ENCODE measurements at regions not wholly inside any gene's neighbourhood (a gene's known extent, or its start where the extent isn't known, plus 50 kb on each side); places are given as distances from the start of the nearest gene placed in this dataset.

- no peak overlapping the region for H3K4me3 ChIP-seq (ENCODE audit: low read depth, low read length)
- peaks cover 7% of the 10 kb centered on the region; the same call in 1 of the 2 replicates for H3K4me1 ChIP-seq (ENCODE audit: control insufficient read depth, insufficient read depth, low read length)
- no peaks in the 10 kb centered on the region for H3K27me3 ChIP-seq (ENCODE audit: control insufficient read depth, insufficient read depth, low read length)
- no peak overlapping the region for H3K27ac ChIP-seq (ENCODE audit: low read depth, low read length)
- no peak overlapping the region for H3K9ac ChIP-seq (ENCODE audit: low read length)
- no peaks in the 10 kb centered on the region for H3K36me3 ChIP-seq (ENCODE audit: control insufficient read depth, insufficient read depth, low read length)
- H3K9me3 ChIP-seq (ENCODE audit: control insufficient read depth, insufficient read depth, low read depth, low read length), result no peaks in the 10 kb centered on the region
These were observed 386.6 kb downstream of the CENPC start for GRCh38 chr4:67158666-67159065.

- no peak overlapping the region for H3K9ac ChIP-seq (ENCODE audit: low read length)
- no peak overlapping the region for H3K27ac ChIP-seq (ENCODE audit: low read depth, low read length)
- H3K36me3 ChIP-seq (ENCODE audit: control insufficient read depth, insufficient read depth, low read length), result no peaks in the 10 kb centered on the region
- H3K27me3 ChIP-seq (ENCODE audit: control insufficient read depth, insufficient read depth, low read length), result no peaks in the 10 kb centered on the region
- no peak overlapping the region for H3K4me3 ChIP-seq (ENCODE audit: low read depth, low read length)
- no peaks in the 10 kb centered on the region for H3K9me3 ChIP-seq (ENCODE audit: control insufficient read depth, insufficient read depth, low read depth, low read length)
- H3K4me1 ChIP-seq (ENCODE audit: control insufficient read depth, insufficient read depth, low read length), result no peaks in the 10 kb centered on the region
These were observed 392.3 kb downstream of the CENPC start for GRCh38 chr4:67152976-67153375.

- Histone ChIP-seq H3K4me1 (ENCODE audit: control insufficient read depth, insufficient read depth, low read length) (no peaks in the 10 kb centered on the region), H3K4me3 (ENCODE audit: low read depth, low read length) (peak overlapping the region; percentile 36), H3K9ac (ENCODE audit: low read length) (no peak overlapping the region), H3K9me3 (ENCODE audit: control insufficient read depth, insufficient read depth, low read depth, low read length) (no peaks in the 10 kb centered on the region), H3K27me3 (ENCODE audit: control insufficient read depth, insufficient read depth, low read length) (no peaks in the 10 kb centered on the region), H3K27ac (ENCODE audit: low read depth, low read length) (no peak overlapping the region), H3K36me3 (ENCODE audit: control insufficient read depth, insufficient read depth, low read length) (no peaks in the 10 kb centered on the region)
These were observed 393.6 kb downstream of the CENPC start for GRCh38 chr4:67151376-67152343.

GRCh38 chr4:67141586-67141985 lies 403.7 kb downstream of the CENPC start:
- H3K9ac ChIP-seq (ENCODE audit: low read length), result no peak overlapping the region
- H3K27ac ChIP-seq (ENCODE audit: low read depth, low read length), result no peak overlapping the region
- no peaks in the 10 kb centered on the region for H3K27me3 ChIP-seq (ENCODE audit: control insufficient read depth, insufficient read depth, low read length)
- no peaks in the 10 kb centered on the region for H3K4me1 ChIP-seq (ENCODE audit: control insufficient read depth, insufficient read depth, low read length)
- H3K36me3 ChIP-seq (ENCODE audit: control insufficient read depth, insufficient read depth, low read length), result no peaks in the 10 kb centered on the region
- H3K4me3 ChIP-seq (ENCODE audit: low read depth, low read length), result no peak overlapping the region
- H3K9me3 ChIP-seq (ENCODE audit: control insufficient read depth, insufficient read depth, low read depth, low read length), result no peaks in the 10 kb centered on the region

GRCh38 chr4:67134616-67135015 lies 410.7 kb downstream of the CENPC start:
- Histone ChIP-seq H3K9me3 (ENCODE audit: control insufficient read depth, insufficient read depth, low read depth, low read length) (no peaks in the 10 kb centered on the region), H3K27me3 (ENCODE audit: control insufficient read depth, insufficient read depth, low read length) (no peaks in the 10 kb centered on the region), H3K4me3 (ENCODE audit: low read depth, low read length) (no peak overlapping the region), H3K27ac (ENCODE audit: low read depth, low read length) (no peak overlapping the region), H3K9ac (ENCODE audit: low read length) (no peak overlapping the region), H3K4me1 (ENCODE audit: control insufficient read depth, insufficient read depth, low read length) (no peaks in the 10 kb centered on the region), H3K36me3 (ENCODE audit: control insufficient read depth, insufficient read depth, low read length) (no peaks in the 10 kb centered on the region)

GRCh38 chr4:67133162-67133561 lies 412.1 kb downstream of the CENPC start:
- Histone ChIP-seq H3K4me1 (ENCODE audit: control insufficient read depth, insufficient read depth, low read length) (no peaks in the 10 kb centered on the region), H3K36me3 (ENCODE audit: control insufficient read depth, insufficient read depth, low read length) (no peaks in the 10 kb centered on the region), H3K9ac (ENCODE audit: low read length) (no peak overlapping the region), H3K27me3 (ENCODE audit: control insufficient read depth, insufficient read depth, low read length) (no peaks in the 10 kb centered on the region), H3K4me3 (ENCODE audit: low read depth, low read length) (no peak overlapping the region), H3K9me3 (ENCODE audit: control insufficient read depth, insufficient read depth, low read depth, low read length) (no peaks in the 10 kb centered on the region), H3K27ac (ENCODE audit: low read depth, low read length) (no peak overlapping the region)

- H3K4me3 ChIP-seq (ENCODE audit: low read depth, low read length), result no peak overlapping the region
- no peaks in the 10 kb centered on the region for H3K36me3 ChIP-seq (ENCODE audit: control insufficient read depth, insufficient read depth, low read length)
- no peak overlapping the region for H3K27ac ChIP-seq (ENCODE audit: low read depth, low read length)
- H3K9ac ChIP-seq (ENCODE audit: low read length), result no peak overlapping the region
- H3K9me3 ChIP-seq (ENCODE audit: control insufficient read depth, insufficient read depth, low read depth, low read length), result no peaks in the 10 kb centered on the region
- no peaks in the 10 kb centered on the region for H3K27me3 ChIP-seq (ENCODE audit: control insufficient read depth, insufficient read depth, low read length)
- no peaks in the 10 kb centered on the region for H3K4me1 ChIP-seq (ENCODE audit: control insufficient read depth, insufficient read depth, low read length)
These were observed 414.1 kb downstream of the CENPC start for GRCh38 chr4:67131224-67131623.

GRCh38 chr4:67130411-67130810 lies 414.9 kb downstream of the CENPC start:
- H3K9ac ChIP-seq (ENCODE audit: low read length), result no peak overlapping the region
- H3K9me3 ChIP-seq (ENCODE audit: control insufficient read depth, insufficient read depth, low read depth, low read length), result no peaks in the 10 kb centered on the region
- no peaks in the 10 kb centered on the region for H3K4me1 ChIP-seq (ENCODE audit: control insufficient read depth, insufficient read depth, low read length)
- H3K27ac ChIP-seq (ENCODE audit: low read depth, low read length), result no peak overlapping the region
- no peak overlapping the region for H3K4me3 ChIP-seq (ENCODE audit: low read depth, low read length)
- H3K27me3 ChIP-seq (ENCODE audit: control insufficient read depth, insufficient read depth, low read length), result no peaks in the 10 kb centered on the region
- no peaks in the 10 kb centered on the region for H3K36me3 ChIP-seq (ENCODE audit: control insufficient read depth, insufficient read depth, low read length)

- Histone ChIP-seq H3K4me1 (ENCODE audit: control insufficient read depth, insufficient read depth, low read length) (no peaks in the 10 kb centered on the region), H3K27ac (ENCODE audit: low read depth, low read length) (no peak overlapping the region), H3K36me3 (ENCODE audit: control insufficient read depth, insufficient read depth, low read length) (no peaks in the 10 kb centered on the region), H3K9ac (ENCODE audit: low read length) (no peak overlapping the region), H3K27me3 (ENCODE audit: control insufficient read depth, insufficient read depth, low read length) (no peaks in the 10 kb centered on the region), H3K4me3 (ENCODE audit: low read depth, low read length) (no peak overlapping the region), H3K9me3 (ENCODE audit: control insufficient read depth, insufficient read depth, low read depth, low read length) (no peaks in the 10 kb centered on the region)
These were observed 418.7 kb downstream of the CENPC start for GRCh38 chr4:67126570-67126969.

GRCh38 chr4:67125636-67126514 lies 419.4 kb downstream of the CENPC start:
- H3K9ac ChIP-seq (ENCODE audit: low read length), result no peak overlapping the region
- H3K27me3 ChIP-seq (ENCODE audit: control insufficient read depth, insufficient read depth, low read length), result no peaks in the 10 kb centered on the region
- H3K27ac ChIP-seq (ENCODE audit: low read depth, low read length), result no peak overlapping the region
- H3K4me3 ChIP-seq (ENCODE audit: low read depth, low read length), result no peak overlapping the region
- H3K9me3 ChIP-seq (ENCODE audit: control insufficient read depth, insufficient read depth, low read depth, low read length), result no peaks in the 10 kb centered on the region
- no peaks in the 10 kb centered on the region for H3K4me1 ChIP-seq (ENCODE audit: control insufficient read depth, insufficient read depth, low read length)
- no peaks in the 10 kb centered on the region for H3K36me3 ChIP-seq (ENCODE audit: control insufficient read depth, insufficient read depth, low read length)

- Histone ChIP-seq H3K9me3 (ENCODE audit: control insufficient read depth, insufficient read depth, low read depth, low read length) (no peaks in the 10 kb centered on the region), H3K4me3 (ENCODE audit: low read depth, low read length) (no peak overlapping the region)
These were observed 420.6 kb downstream of the CENPC start for GRCh38 chr4:67124716-67125115.

More at GRCh38 chr4:67124716-67125115, 420.6 kb downstream of the CENPC start:
- H3K27ac ChIP-seq (ENCODE audit: low read depth, low read length), result no peak overlapping the region
- H3K36me3 ChIP-seq (ENCODE audit: control insufficient read depth, insufficient read depth, low read length), result no peaks in the 10 kb centered on the region
- H3K27me3 ChIP-seq (ENCODE audit: control insufficient read depth, insufficient read depth, low read length), result no peaks in the 10 kb centered on the region
- no peaks in the 10 kb centered on the region for H3K4me1 ChIP-seq (ENCODE audit: control insufficient read depth, insufficient read depth, low read length)
- no peak overlapping the region for H3K9ac ChIP-seq (ENCODE audit: low read length)
